SK-N-SH (cell line): ENCODE measurements at regions not wholly inside any gene's neighbourhood (a gene's known extent, or its start where the extent isn't known, plus 50 kb on each side); places are given as distances from the start of the nearest gene placed in this dataset.
"Not testable (repeated sequence)": the region's sequence is repeated elsewhere in the genome, so short reads cannot be mapped to it uniquely, and the experiment has no call there.

Experiments
- CTCF ChIA-PET: fragments of 300-600, 350-600 bp; formaldehyde crosslinking; extraction: SDS; loops from one replicate; lab custom pipeline; 2021; lab: Yijun Ruan, JAX
- POLR2A ChIA-PET: fragments of 350-600 bp; sonication (Branson Sonifier 250); formaldehyde crosslinking; extraction: SDS; loops from one replicate; lab custom pipeline; 2020; ENCODE audit warnings: antibody characterized with exemption, inconsistent platforms; lab: Yijun Ruan, JAX
- DNase-seq: peaks from one replicate; pipeline ENCODE4 v3.0.0; 2012
- H2AFZ ChIP-seq: fragments of 200-600 bp; sonication (generic); 2 replicates; pipeline ENCODE4 v1.8.1; 2016; ENCODE audit warnings: antibody characterized with exemption, mild to moderate bottlenecking, low read depth
- H3F3A ChIP-seq: fragments of 200-600 bp; sonication (generic); replicated peaks from 2 replicates; pipeline ENCODE3; 2016; ENCODE audit warnings: antibody characterized with exemption, mild to moderate bottlenecking; ENCODE audit not compliant: insufficient read depth
- H3K27ac ChIP-seq, 2 experiments: fragments of 200-500 bp in 1 of 2; fragments of 200-600 bp in 1 of 2; sonication (Bioruptor generic) in 1 of 2; sonication (generic), shearing (Covaris generic) in 1 of 2; 2 replicates each; pipeline versions ENCODE4 v1.5.1 to v1.6.1; 2014 to 2016; ENCODE audit warnings: low read depth in 2 of 2, inconsistent platforms in 1 of 2, low read length in 1 of 2, mild to moderate bottlenecking in 1 of 2, mixed read lengths in 1 of 2
- H3K27me3 ChIP-seq: fragments of 200-600 bp; sonication (generic), shearing (Covaris generic); 2 replicates; pipeline ENCODE4 v1.6.1; 2016; ENCODE audit warnings: mixed run types; ENCODE audit not compliant: insufficient read depth
- H3K36me3 ChIP-seq, 2 experiments: fragments of 200-500 bp in 1 of 2; fragments of 200-600 bp in 1 of 2; sonication (Bioruptor generic) in 1 of 2; sonication (generic) in 1 of 2; replicated peaks in 1 of 2; 2 replicates each; pipeline versions ENCODE3 to v1.5.1; 2014 to 2016; ENCODE audit warnings: low read length in 1 of 2, mild to moderate bottlenecking in 1 of 2; ENCODE audit not compliant: insufficient read depth in 2 of 2, control insufficient read depth in 1 of 2
- H3K4me1 ChIP-seq, 2 experiments: fragments of 200-500 bp in 1 of 2; fragments of 200-600 bp in 1 of 2; sonication (Bioruptor generic) in 1 of 2; sonication (generic), shearing (Covaris generic) in 1 of 2; 2 replicates each; pipeline versions ENCODE4 v1.5.1 to v1.6.1; 2014 to 2016; ENCODE audit warnings: low read depth in 1 of 2, low read length in 1 of 2, mixed run types in 1 of 2; ENCODE audit not compliant: insufficient read depth in 2 of 2, control insufficient read depth in 1 of 2
- H3K4me2 ChIP-seq: fragments of 200-600 bp; sonication (generic), shearing (Covaris generic); 2 replicates; pipeline ENCODE4 v1.6.1; 2017; ENCODE audit warnings: mixed run types
- H3K4me3 ChIP-seq, 2 experiments: fragments of 200-500 bp in 1 of 2; fragments of 200-600 bp in 1 of 2; sonication (Bioruptor generic) in 1 of 2; sonication (generic), shearing (Covaris generic) in 1 of 2; 2 replicates each; pipeline versions ENCODE4 v1.5.1 to v1.8.1; 2014 to 2016; ENCODE audit warnings: low read depth in 2 of 2, inconsistent platforms in 1 of 2, low read length in 1 of 2, mild to moderate bottlenecking in 1 of 2, mixed read lengths in 1 of 2, moderate library complexity in 1 of 2
- H3K79me2 ChIP-seq: fragments of 200-600 bp; sonication (generic); 2 replicates; pipeline ENCODE4 v1.8.1; 2017; ENCODE audit warnings: mild to moderate bottlenecking; ENCODE audit not compliant: insufficient read depth
- H3K9ac ChIP-seq: fragments of 200-600 bp; sonication (generic); 2 replicates; pipeline ENCODE4 v1.6.1; 2017; ENCODE audit warnings: mixed run types
- H3K9me2 ChIP-seq: fragments of 200-600 bp; sonication (generic); 2 replicates; pipeline ENCODE4 v1.6.1; 2017; ENCODE audit warnings: mixed run types
- H3K9me3 ChIP-seq: fragments of 200-600 bp; sonication (generic); 2 replicates; pipeline ENCODE4 v1.6.1; 2017; ENCODE audit warnings: mixed run types, mild to moderate bottlenecking, moderate library complexity
- H4K20me1 ChIP-seq: fragments of 200-600 bp; sonication (generic); 2 replicates; pipeline ENCODE4 v1.6.1; 2017; ENCODE audit warnings: mild to moderate bottlenecking, mixed run types; ENCODE audit not compliant: insufficient read depth
- EP300 ChIP-seq, 2 experiments: IDR thresholded peaks; 2 replicates each; pipeline versions ENCODE4 v1.4.0 to v1.6.1; 2012; ENCODE audit warnings: borderline replicate concordance in 1 of 2, low read depth in 1 of 2, low read length in 1 of 2
- GABPA ChIP-seq: IDR thresholded peaks from 2 replicates; pipeline ENCODE4 v1.4.0; 2012; ENCODE audit warnings: low read depth, mild to moderate bottlenecking
- GATA2 ChIP-seq: sonication (generic); formaldehyde crosslinking; IDR thresholded peaks from 2 replicates; pipeline ENCODE4 v1.5.0; 2020; ENCODE audit warnings: mild to moderate bottlenecking, missing genetic modification reagents
- MAX ChIP-seq: IDR thresholded peaks from 2 replicates; pipeline ENCODE4 v1.4.0; 2012; ENCODE audit warnings: low read depth
- MEF2A ChIP-seq: IDR thresholded peaks from 2 replicates; pipeline ENCODE4 v1.4.0; 2012; ENCODE audit warnings: low read depth, borderline replicate concordance
- MXI1 ChIP-seq: IDR thresholded peaks from 2 replicates; pipeline ENCODE4 v1.6.1; 2012; ENCODE audit warnings: mild to moderate bottlenecking, low read depth, low read length, improper control_type of control experiment
- PBX3 ChIP-seq: IDR thresholded peaks from 2 replicates; pipeline ENCODE4; 2012
- POLR2AphosphoS5 ChIP-seq: IDR thresholded peaks from 2 replicates; pipeline ENCODE4 v1.6.1; 2012; ENCODE audit warnings: low read depth, low read length
- RAD21 ChIP-seq: IDR thresholded peaks from 2 replicates; pipeline ENCODE4 v1.6.1; 2012; ENCODE audit warnings: mild to moderate bottlenecking, low read length
- RCOR1 ChIP-seq: fragments of 150-350 bp; IDR thresholded peaks from 2 replicates; pipeline ENCODE4 v1.6.1; 2017; ENCODE audit warnings: antibody characterized with exemption, low read length
- REST ChIP-seq: IDR thresholded peaks from 2 replicates; pipeline ENCODE4 v1.6.1; 2012; ENCODE audit warnings: mild to moderate bottlenecking, low read depth, low read length, moderate library complexity
- SMC3 ChIP-seq: IDR thresholded peaks from 2 replicates; pipeline ENCODE4 v1.6.1; 2012; ENCODE audit warnings: low read depth, low read length, improper control_type of control experiment
- TEAD4 ChIP-seq: IDR thresholded peaks from 2 replicates; pipeline ENCODE4 v1.4.0; 2012; ENCODE audit warnings: mild to moderate bottlenecking, borderline replicate concordance; ENCODE audit not compliant: insufficient read depth
- WGBS: methylation state at CpG from one replicate; pipeline ENCODE4 v1.1.6; 2017; ENCODE audit warnings: low lambda C conversion rate; 5-methylcytosine and 5-hydroxymethylcytosine counted together

GRCh38 chr5:87139795-87140194, 127.9 kb upstream of the RASA1 start (continued):
- TF ChIP-seq MXI1: no peak
- TF ChIP-seq GABPA: no peak
- no peak for TF ChIP-seq GATA2 (CRISPR knock-in tag)
- TF ChIP-seq TEAD4: no peak
- no peak for TF ChIP-seq RAD21
- no peak for TF ChIP-seq SMC3
- no peak for TF ChIP-seq MAX
- TF ChIP-seq EP300 (IDR thresholded peaks at IDR 0.05; ENCODE audit: borderline replicate concordance in 1 of 2, low read depth in 1 of 2, low read length in 1 of 2): no peak

- no peaks in the 10 kb centered on the region for H3K27me3 ChIP-seq
- H2AFZ ChIP-seq: peak overlapping the region; percentile 52; the same call in 1 of the 2 replicates
- H3K9me2 ChIP-seq: no peaks in the 10 kb centered on the region
- peak overlapping the region; percentile 27 for H3K4me2 ChIP-seq
- H3K9me3 ChIP-seq: no peaks in the 10 kb centered on the region
- WGBS: 33% methylated on average over 1 of the region's 1 CpG
- ChIA-PET CTCF (no interaction called here), POLR2A (no interaction called here)
- peaks cover 0 to 8% of the 10 kb centered on the region in 2 experiments; a peak in 2 of 4 replicates for H3K4me1 ChIP-seq
- H3K9ac ChIP-seq: peak overlapping the region; percentile 1; the same call in 1 of the 2 replicates
- H4K20me1 ChIP-seq: no peaks in the 10 kb centered on the region
- H3K27ac ChIP-seq: peak overlapping the region; percentile 9 to 29; a peak in 1 of 4 replicates
- H3K79me2 ChIP-seq: no peaks in the 10 kb centered on the region
- H3K4me3 ChIP-seq: no peak overlapping the region
- no peaks in the 10 kb centered on the region for H3K36me3 ChIP-seq
- DNase-seq: no peak
- TF ChIP-seq EP300 (IDR thresholded peaks at IDR 0.05; ENCODE audit: borderline replicate concordance in 1 of 2, low read depth in 1 of 2, low read length in 1 of 2) (0 out of 4 replicates have a peak, but pooled peaks of 1 of the 2 experiments have one; percentile 15), MEF2A (no peak)
- H3F3A ChIP-seq: peaks cover 7% of the 10 kb centered on the region
Measured at GRCh38 chr5:87141544-87141943, 126.1 kb upstream of the RASA1 start.

- WGBS: 67% methylated on average over 1 of the region's 1 CpG
- H3K9ac ChIP-seq, POLR2A ChIA-PET, H4K20me1 ChIP-seq, H3K9me3 ChIP-seq, H3K27ac ChIP-seq, CTCF ChIA-PET, H2AFZ ChIP-seq, H3K4me2 ChIP-seq, DNase-seq, H3K9me2 ChIP-seq, H3K27me3 ChIP-seq, H3K4me3 ChIP-seq, H3K79me2 ChIP-seq, H3K36me3 ChIP-seq: not testable (repeated sequence)
- Histone ChIP-seq H3K4me1 (peaks cover 0 to 13% of the 10 kb centered on the region in 2 experiments; a peak in 2 of 4 replicates), H3F3A (peaks cover 14% of the 10 kb centered on the region)
Measured at GRCh38 chr5:87145853-87146252, 121.8 kb upstream of the RASA1 start.

GRCh38 chr5:87147441-87147840, 120.2 kb upstream of the RASA1 start:
- Histone ChIP-seq H3K4me3 (no peak overlapping the region), H3K79me2 (no peaks in the 10 kb centered on the region), H3K36me3 (no peaks in the 10 kb centered on the region), H3K4me2 (no peak overlapping the region), H3F3A (peaks cover 26% of the 10 kb centered on the region), H3K4me1 (peaks cover 0 to 7% of the 10 kb centered on the region in 2 experiments; a peak in 3 of 4 replicates), H4K20me1 (no peaks in the 10 kb centered on the region), H2AFZ (no peak overlapping the region), H3K9me3 (no peaks in the 10 kb centered on the region), H3K9ac (no peak overlapping the region), H3K9me2 (no peaks in the 10 kb centered on the region), H3K27me3 (no peaks in the 10 kb centered on the region), H3K27ac (no peak overlapping the region)
- ChIA-PET POLR2A (no interaction called here), CTCF (no interaction called here)
- DNase-seq: no peak
- TF ChIP-seq REST (no peak), PBX3 (no peak), RCOR1 (no peak), POLR2AphosphoS5 (no peak)
